ENCODE measurements at regions not wholly inside any gene's neighbourhood (a gene's known extent, or its start where the extent isn't known, plus 50 kb on each side); places are given as distances from the start of the nearest gene placed in this dataset.

GRCh38 chr9:88782931-88783710 is 208.1 kb upstream of the S1PR3 start:
- in situ Hi-C loops (cut with HindIII; ENCODE audit: low sequenced_read_pairs) = no loop called here
- H3K4me3 ChIP-seq (ENCODE audit: low read depth, low read length) = no peak overlapping the region
- no peak for DNase-seq (ENCODE audit: low read depth)
- no peak for TF ChIP-seq CTCF (IDR thresholded peaks at IDR 0.05; ENCODE audit: low read depth, low read length, missing control alignments)

- DNase-seq (ENCODE audit: low read depth) = no peak
- no peak for TF ChIP-seq CTCF (IDR thresholded peaks at IDR 0.05; ENCODE audit: low read depth, low read length, missing control alignments)
- in situ Hi-C loops (cut with HindIII; ENCODE audit: low sequenced_read_pairs) = no loop called here
- H3K4me3 ChIP-seq (ENCODE audit: low read depth, low read length) = no peak overlapping the region
Measured at GRCh38 chr9:88783711-88784083, 207.6 kb upstream of the S1PR3 start.

DNA sequence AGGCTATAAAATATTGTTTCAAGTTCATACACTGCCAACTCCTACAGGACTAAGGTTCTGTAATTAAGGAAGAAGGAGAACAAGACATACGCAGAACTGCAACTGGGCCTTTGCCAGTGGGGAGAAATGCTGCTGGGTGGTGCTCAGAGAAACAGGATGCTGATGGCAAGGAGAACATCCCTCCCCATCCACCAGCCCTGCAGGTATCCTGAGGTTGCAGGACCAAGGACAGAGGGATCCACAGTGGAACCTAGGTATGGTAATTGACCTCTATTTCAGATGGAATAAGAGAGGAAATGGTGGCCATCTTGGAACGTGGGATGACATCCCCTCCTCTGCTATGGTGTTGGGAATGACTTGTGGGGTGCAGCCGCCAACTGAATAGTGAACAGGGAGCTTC is 206.3 kb upstream of the S1PR3 start:
- in situ Hi-C loops (cut with HindIII; ENCODE audit: low sequenced_read_pairs) = no loop called here
- no peak for TF ChIP-seq CTCF (IDR thresholded peaks at IDR 0.05; ENCODE audit: low read depth, low read length, missing control alignments)
- DNase-seq (ENCODE audit: low read depth) = no peak
- no peak overlapping the region for H3K4me3 ChIP-seq (ENCODE audit: low read depth, low read length)

DNA sequence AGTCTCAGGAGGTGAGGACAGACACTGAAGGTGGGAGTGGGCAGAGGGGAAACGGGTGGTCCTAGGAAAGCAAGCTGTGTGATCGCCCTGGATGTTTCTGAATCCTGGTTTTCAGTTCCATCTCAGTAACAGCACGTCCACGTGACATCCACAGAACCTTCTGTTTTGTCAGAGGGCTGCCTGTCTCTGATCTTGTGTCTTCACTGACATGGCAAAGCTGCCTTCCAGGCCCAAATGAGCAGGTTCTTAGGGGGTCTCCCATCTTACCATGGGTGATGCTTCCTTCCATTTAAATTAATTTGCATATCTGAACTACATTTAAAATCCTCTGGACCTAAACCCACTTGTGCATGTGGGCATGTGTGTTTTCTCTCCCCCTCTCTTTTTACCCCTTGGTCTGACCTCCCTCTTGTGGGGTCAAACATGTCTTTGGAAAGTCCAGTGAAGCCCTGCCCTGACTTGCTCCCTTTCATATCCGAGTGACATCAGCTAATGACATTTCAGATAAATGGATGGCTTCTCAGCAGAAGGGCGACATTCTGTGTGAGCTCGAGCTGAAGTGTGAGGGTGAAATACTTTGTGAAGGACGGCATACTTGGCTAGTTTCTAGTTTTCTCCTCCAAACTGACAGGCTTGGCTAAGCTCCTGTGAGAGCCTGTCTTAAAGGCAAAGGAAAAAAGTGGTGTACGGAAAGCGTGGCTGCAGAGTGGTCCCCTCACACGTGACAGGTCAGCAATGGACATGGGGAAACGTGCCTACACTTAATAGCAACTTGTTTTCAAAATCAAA is 204.8 kb upstream of the S1PR3 start:
- no peak overlapping the region for H3K4me3 ChIP-seq (ENCODE audit: low read depth, low read length)
- no peak for DNase-seq (ENCODE audit: low read depth)
- in situ Hi-C loops (cut with HindIII; ENCODE audit: low sequenced_read_pairs) = no loop called here
- no peak for TF ChIP-seq CTCF (IDR thresholded peaks at IDR 0.05; ENCODE audit: low read depth, low read length, missing control alignments)

DNA sequence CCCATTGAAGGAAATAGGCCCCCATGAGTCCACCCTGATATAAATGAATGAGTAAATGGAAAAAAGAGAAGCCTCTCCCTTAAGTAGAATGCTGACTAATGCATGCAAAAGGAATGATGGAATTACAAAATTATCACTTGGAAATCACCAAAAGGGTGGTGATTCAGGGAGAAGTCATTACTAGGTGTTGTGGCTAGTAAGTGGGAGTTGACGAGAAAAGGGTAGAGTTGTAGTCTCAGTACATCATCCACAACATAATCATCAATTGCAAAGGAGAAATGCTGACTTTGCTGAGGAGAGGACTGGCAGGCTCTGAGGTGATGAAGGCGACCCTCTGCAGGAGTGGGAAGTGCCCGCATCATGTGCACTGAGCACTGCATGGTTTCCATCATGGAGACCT is 201.5 kb upstream of the S1PR3 start:
- no peak for TF ChIP-seq CTCF (IDR thresholded peaks at IDR 0.05; ENCODE audit: low read depth, low read length, missing control alignments)
- no peak overlapping the region for H3K4me3 ChIP-seq (ENCODE audit: low read depth, low read length)
- in situ Hi-C loops (cut with HindIII; ENCODE audit: low sequenced_read_pairs) = no loop called here
- no peak for DNase-seq (ENCODE audit: low read depth)

DNA sequence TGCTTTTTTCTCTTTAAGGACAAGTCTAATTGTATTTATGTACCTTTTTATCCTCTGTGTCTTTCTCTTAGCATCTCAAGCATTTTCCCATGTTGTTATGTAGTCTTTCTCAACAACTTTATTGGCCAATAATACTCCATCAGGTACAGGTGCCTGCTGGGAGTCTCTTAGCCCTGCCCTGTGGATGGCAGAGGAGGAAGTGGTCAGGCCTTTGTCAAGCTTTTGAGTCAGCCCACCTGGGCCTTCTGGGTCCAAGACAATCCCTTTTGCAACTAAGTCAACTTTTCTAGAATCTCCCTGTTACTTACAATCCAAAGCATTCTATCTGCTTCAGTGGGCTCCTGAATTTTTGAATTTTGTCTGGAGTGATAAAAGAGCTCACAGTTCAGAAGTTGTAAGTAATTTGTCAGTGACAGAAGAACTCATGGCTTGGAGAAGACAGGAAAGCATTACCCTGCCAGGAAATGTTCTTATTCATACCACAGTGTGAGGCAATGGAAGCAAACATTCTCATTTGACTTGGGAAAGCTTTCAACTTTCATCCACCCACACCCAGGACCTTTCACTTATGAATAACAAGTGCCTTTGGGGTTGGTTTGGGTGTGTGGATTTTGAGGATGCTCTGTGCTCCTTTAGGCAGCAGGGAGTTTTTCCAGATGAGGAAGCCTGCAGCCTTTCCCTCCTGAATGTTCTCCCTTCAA is 200.0 kb upstream of the S1PR3 start:
- DNase-seq (ENCODE audit: low read depth) = peak; percentile 66
- in situ Hi-C loops (cut with HindIII; ENCODE audit: low sequenced_read_pairs) = no loop called here
- H3K4me3 ChIP-seq (ENCODE audit: low read depth, low read length) = no peak overlapping the region
- no peak for TF ChIP-seq CTCF (IDR thresholded peaks at IDR 0.05; ENCODE audit: low read depth, low read length, missing control alignments)
